H4 (cell line): ENCODE measurements at regions not wholly inside any gene's neighbourhood (a gene's known extent, or its start where the extent isn't known, plus 50 kb on each side); places are given as distances from the start of the nearest gene placed in this dataset.
"Not testable (repeated sequence)": the region's sequence is repeated elsewhere in the genome, so short reads cannot be mapped to it uniquely, and the experiment has no call there.

Experiments used
- DNase-seq: peaks from one replicate; pipeline ENCODE4 v3.0.0-alpha.2; 2015; ENCODE audit warnings: low spot score

DNA sequence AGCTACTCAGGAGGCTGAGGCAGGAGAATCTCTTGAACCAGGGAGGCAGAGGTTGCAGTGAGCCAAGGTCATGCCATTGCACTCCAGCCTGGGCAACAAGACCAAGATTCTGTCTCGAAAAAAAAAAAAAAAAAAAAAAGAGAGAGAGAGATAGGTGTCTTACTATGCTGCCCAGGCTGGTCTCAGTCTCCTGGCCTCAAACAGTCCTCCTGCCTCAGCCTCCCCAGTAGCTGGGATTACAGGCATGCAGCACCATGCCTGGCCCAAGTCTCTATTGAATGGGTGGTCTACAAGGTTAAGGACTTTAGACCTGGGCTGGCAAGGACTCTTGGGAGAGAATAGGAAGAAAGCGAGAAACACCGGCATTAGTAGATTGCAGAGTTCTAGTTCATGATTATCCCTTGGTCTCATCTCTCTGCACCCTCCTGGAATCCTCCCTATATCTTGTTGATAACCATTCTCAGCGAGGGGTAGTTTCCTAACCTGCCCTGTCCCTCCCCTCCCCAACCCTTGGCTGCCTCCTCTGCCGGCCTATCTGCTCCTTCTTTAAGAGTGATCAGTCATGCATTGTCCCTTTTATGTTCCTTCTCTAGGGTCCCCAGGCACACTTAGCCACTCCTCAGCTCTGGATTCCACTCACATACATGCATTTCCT lies 128.1 kb upstream of the MAP1LC3B2 start:
- no peak for DNase-seq

DNA sequence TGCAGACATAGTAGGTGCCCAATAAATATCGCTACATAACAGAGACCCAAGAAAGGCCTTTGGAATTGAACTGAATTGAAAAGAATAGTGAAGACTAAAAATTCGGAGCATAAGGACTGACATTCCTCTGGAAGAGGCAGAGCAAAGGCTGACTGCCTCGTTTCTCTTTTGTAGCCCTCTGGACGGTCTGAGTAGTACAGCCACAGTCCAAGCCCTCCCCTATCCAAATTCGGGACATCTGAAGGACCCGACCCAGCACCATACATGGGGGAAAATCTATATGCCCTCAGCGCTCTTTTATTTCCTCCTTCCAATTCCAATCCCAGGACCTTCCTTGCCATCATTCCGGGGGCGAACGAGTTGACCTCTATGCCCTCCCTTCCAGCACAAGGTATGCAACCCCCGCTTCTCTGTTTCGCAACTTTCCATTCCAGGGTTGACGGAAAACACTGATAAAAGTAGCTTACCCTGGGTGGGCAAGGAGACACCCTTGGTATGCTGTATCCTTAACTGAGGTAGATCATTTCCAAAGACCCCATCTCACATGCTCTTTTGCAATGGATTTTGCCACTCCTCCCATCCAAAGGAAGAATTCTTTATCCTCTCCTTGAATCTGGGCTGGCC lies 127.4 kb upstream of the MAP1LC3B2 start:
- no peak for DNase-seq

DNA sequence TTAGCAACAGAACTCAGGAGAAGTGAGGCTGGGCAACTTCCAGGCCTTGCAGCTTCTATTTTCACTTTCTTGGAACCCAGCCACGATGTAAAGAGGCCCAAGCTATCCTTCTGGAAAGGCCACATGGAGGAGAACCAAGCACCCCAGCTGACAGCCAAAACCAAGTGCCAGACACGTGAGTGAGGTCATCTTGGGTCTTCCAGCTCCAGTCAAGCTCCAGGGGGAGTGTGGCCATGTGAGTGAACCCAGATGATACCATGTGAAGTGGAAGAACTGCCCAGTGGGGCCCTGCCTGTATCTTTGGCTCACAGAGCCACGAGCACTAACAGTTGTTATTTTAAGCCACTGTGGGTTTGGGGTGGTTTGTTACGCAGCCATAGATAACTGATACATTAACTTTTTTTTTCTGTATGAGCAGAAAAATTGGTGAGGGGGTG lies 126.8 kb upstream of the MAP1LC3B2 start:
- no peak for DNase-seq

DNA sequence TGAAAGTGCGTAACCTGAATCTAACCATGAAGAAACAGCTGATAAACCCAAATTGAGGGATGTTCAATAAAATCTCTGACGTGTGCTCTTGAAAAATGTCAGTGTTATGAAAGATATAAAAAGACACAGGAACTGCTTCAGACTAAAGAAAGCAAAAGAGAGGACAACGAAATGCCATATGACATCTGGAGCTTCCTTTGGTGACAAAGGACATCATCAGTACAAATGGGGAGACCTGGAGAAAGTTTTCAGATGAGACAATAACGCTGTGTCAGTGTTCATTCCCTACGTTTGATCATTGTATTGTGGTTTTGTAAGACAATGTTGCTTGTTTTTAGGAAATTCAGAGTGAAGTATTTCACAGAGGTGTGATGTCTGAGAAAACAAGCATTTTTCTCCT lies 125.9 kb upstream of the MAP1LC3B2 start:
- no peak for DNase-seq

DNA sequence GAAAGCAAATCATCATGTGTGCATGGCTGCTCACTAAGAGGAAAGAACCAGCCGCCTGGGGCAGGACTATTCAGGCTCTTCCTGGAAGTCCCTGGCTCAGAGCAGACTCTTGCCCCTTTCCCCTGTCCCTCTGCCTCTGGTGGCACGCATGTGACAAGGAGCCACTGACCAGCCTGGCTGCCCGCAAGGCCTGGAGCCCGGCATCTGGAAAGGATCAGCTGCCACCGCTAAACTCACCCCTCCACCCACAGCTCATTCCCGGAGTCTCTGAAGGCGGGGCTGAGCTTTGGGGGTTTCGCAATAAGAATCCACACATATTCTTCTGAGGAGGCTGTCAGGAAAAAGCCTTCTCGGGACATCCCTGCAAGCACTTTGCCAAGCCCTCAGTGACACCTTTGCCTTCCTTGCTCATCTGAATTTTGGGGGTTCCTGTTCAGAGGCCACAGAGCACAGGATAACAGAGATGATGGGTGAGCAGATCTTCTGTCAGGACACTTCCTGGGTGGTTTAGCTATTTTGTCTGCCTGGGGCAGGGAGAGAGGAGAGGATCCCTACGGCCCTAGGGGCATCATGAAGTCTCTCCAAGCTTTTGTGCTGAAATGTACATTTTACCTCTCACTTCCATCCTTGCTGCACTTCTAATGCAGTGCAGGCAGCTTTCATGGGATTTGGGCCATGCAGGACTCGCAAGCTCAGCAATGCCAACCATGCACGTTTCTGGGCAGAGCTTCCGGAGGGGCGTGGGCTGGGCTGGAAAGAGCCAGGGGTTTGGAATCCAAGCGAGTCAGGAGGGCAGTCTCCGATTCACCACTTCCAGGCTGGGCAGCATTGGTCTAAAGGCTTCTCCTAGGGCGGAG lies 124.8 kb upstream of the MAP1LC3B2 start:
- DNase-seq = peak; percentile 94

DNA sequence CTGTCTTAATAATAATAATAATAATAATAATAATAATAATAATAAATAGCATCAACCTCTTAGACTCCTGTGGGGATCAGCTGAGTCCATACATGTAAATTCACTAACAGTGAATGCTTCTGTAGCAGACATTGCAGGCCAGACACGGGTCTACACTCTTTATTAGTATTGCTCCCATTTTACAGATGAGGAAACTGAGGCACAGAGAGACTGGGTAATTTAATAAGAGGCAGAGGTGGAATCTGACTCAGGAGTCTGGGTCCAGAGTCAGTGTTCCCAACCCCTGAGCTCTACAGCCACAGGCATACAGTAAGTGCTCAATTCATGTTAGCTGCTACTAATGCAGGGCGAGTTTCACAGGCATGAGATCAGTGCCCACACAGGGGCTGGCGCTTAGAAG lies 123.2 kb upstream of the MAP1LC3B2 start:
- DNase-seq = no peak

DNA sequence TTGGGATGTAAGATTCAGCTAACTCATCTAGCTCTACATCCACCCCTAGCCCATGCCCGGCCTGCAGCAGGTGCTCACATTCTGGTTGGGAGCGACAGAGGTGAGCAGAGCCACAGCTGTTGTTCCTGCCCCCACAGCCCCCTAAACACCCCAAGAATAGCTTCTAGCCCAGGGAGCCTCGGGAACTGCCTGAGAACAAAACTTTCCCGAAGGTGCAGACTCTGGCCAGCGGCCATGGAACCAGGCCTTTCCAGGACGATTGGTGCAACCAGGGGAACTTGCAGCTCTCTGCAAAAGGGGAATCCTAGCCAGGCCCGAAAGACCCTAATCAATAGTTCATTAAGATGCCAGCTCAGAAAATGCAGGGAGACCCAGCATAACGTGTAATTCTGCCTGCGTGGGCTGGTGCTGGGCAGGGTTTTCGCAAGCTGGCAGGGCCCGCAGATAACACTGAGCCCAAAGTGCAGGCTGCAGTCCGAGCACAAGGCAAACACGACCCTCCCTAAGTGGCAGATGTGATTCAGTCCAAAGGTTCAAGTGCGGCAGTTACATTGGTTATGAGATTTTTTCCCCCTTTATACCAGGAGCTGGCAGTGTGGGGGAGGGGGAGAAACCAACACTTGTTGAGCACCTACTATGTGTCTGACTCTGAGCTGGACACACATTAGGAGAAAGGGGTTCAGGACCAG lies 122.5 kb upstream of the MAP1LC3B2 start:
- no peak for DNase-seq

DNA sequence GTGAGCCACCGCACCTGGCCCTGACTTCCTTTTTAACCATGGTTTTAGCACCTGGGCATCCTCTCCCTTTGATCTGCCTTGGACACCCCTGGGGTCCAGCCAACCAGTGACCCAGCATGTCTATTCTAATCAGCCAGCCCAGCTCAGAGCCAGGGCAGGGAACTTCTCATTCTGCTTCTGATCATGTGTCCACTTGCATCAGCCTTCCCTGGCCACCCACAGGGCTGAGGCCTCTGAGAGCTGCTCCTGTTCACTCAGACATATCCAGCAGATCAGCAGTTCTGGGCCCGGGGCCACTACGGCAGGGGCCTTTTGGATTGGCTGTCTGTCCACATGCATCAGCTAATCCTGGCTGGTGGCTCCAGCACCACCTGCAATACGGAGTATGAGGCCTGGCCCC lies 117.9 kb upstream of the MAP1LC3B2 start:
- no peak for DNase-seq

DNA sequence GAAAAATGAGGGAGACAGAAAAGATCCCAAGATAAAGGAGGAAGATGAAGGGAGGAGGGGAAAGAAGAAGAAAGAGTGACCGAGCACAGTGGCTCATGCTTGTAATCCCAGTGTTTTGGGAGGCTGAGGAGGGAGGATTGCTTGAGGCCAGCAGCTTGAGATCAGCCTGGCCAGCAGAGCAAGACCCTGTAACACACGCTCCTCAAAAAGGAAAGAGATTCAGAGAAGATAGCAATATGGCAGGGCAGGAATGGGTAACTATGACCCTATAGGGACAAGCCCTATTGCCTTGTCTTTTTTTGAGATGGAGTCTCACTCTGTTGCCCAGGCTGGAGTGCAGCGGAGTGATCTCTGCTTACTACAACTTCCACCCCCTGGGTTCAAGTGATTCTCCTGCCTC lies 116.9 kb upstream of the MAP1LC3B2 start:
- DNase-seq = no peak

DNA sequence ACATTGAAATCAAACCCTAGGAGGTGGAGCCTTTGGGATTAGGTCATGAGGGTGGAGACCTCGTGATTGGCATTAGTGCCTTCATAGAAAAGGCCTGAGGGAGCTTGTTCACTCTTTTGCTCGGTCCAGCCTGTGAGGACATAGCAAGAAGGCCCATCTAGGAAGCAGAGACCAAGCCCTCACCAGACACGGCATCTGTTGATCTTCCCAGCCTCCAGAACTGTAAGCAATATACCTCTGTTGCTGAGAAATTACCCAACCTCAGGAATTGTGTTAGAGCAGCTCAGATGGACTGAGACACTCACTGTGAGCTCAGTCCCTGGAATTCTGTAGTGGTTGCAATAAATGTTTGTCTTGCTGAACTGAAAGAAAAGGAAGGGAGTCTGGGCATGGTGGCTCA lies 116.2 kb upstream of the MAP1LC3B2 start:
- DNase-seq = no peak

DNA sequence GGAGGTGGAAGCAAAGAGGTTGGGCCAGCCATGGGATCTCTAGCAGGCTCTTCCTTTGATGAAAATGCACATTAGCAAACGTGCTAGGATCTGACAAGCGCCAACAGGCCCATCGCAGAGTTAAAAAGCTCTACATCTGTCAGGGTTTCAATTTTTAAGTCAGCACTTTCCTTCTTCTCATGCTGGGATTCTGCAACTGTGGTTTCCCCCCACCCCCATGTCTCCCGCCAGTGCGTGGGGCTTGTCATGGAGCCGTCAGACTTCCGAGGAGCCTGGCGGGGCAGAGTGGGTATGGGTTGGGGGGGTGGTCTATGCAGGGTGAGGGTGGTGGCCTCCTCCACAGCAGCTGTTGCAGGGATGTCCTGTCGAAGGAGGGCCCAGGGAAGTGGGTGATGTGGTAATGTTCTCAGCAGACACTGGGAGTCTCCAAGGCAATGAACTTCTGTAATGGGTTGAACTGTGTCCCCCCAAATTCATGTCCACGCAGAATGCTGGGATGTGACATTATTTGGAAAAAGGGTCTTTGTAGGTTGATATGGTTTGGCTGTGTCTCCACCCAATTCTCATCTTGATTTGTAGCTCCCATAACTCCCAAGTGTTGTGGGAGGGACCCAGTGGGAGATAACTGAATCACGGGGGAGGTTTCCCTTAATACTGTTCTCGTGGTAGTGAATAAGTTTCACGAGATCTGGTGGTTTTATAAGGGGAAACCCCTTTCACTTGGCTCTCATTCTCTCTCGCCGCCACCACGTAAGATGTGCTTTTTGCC lies 115.2 kb upstream of the MAP1LC3B2 start:
- no peak for DNase-seq

DNA sequence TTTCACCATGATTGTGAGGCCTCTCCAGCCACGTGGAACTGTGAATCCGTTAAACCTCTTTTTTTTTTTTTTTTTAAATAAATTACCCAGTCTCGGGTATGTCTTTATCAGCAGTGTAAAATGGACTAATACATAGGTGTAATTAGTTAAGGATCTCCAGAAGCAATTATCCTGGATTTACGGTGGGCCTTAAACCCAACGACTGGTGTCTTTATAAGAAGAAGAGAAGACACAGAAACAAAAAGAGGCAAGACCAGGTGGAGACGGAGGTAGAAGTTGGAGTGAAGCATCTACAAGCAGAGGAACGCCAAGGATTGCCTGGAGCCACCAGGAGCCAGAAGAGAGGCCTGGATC lies 114.6 kb upstream of the MAP1LC3B2 start:
- DNase-seq = no peak

DNA sequence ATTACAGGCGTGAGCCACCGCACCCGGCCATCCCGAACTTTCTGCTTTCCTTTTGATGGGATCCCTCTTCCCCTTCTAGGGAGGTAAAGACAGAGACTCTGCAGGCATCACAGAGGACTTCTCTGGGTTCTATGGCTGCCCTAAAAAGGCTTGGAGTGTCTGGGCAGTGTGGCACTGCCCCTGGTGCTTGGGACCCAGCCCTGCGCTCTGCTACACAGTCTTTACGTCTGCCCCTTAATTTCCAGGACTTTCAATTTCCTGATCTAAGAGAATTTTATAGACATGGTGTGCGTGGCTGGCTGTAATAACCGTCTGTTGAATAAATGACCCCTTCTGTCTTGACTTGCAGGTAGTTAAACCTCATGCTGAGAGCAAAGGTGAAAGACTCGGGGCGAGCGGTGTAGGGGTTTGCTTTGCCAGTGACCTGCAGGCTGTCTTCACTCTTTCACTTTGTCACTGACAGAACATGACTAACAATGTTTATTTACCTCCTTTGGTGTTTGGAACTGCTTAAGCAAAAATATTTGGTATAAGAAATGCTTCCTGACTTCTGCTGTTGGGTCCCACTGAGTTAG lies 110.9 kb upstream of the MAP1LC3B2 start:
- DNase-seq = no peak

DNA sequence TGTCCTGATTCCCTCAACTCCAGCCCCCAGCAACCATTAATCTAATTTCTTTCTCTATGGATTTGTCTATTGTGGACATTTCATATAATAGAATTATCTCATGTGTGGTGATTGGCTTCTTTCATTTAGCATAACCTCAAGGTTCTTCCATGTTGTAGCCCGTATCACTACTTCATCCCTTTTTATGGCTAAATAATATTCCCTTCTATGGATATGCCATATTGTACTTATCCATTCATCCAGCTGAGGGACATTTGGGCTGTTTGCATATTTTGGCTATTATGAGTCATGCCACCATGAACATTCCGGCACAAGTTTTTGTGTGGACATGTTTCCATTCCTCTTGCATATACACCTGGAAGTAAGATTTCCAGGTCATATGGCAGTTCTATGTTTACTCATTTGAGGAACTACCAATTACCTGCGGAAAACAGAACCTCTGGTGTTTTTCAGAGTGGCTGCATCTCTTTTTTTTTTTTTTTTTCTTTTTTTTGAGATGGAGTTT lies 108.7 kb upstream of the MAP1LC3B2 start:
- DNase-seq = no peak

DNA sequence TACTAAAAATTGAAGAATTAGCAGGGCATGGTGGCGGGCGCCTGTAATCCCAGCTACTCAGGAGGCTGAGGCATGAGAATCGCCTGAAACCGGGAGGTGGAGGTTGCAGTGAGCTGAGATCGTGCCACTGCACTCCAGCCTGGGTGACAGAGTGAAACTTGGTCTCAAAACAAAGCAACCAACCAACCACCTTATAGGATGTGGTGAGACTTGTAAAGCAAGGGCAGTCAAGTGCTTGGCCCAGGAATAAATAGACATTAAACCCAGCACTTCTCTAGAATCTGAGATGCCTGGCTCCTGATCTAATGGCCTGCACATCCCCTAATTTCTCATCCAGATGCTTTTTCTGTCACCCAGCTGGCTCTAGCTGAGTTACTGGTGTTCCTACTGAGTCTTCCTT lies 106.2 kb upstream of the MAP1LC3B2 start:
- DNase-seq = not testable (repeated sequence)

DNA sequence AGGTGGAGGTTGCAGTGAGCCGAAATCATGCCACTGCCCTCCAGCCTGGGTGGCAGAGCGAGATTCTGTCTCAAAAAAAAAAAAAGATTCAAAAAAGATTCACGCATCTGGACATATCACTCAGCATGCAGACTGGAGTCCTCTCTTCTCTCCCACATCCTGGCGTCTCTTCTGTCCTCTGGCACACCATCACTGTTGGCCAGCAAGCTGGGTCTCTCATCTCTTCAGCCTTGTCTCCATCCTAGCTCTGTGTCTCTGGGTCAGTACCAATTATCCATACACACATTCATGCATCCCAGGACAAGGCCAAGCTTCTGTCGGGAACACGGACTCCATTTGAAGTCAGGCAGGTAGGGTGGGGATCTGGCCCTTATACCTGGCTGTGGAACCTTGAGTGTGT lies 105.5 kb upstream of the MAP1LC3B2 start:
- no peak for DNase-seq

DNA sequence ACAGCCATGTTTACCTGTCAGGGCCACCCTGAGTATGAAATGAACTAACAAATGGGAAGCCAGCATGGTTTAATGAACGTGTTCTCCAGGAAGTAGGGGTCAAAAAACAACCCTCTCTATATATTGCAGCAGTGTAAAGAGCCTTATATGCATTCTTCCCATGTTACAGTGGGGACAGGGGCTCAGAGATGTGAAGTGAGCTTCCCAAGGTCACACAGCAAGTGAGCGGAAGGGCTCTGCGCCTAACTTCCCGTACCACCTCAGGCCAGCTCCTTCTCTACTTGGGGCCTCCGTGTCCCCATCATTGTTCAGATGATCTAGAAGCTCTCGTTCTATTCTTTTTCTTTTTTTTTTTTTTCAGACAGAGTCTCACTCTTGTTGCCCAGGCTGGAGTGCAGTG lies 105.1 kb upstream of the MAP1LC3B2 start:
- no peak for DNase-seq

DNA sequence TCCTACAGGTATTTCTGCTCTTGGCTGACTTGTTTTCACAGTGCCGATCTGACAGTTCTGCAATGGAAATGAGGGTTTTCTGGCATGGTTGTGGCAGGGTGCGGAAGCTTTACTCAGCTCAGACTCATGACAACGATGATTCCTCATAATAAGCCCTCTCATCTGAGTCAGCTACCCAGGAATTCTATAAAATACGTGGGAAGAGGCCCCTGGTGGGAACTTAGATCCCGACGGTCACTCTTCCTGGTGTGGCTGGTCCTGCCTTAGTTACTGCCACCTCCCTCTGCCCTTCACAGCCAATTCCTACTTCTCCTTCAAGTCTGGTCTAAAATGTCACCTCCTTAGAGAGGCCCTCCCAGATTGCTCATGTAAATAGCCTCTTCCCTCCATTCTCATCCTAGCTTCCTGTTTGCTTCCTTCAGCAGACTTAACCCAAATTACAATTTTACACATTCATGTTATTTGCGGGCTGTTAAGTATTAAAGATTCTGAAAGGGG lies 104.2 kb upstream of the MAP1LC3B2 start:
- peak; percentile 44 for DNase-seq

DNA sequence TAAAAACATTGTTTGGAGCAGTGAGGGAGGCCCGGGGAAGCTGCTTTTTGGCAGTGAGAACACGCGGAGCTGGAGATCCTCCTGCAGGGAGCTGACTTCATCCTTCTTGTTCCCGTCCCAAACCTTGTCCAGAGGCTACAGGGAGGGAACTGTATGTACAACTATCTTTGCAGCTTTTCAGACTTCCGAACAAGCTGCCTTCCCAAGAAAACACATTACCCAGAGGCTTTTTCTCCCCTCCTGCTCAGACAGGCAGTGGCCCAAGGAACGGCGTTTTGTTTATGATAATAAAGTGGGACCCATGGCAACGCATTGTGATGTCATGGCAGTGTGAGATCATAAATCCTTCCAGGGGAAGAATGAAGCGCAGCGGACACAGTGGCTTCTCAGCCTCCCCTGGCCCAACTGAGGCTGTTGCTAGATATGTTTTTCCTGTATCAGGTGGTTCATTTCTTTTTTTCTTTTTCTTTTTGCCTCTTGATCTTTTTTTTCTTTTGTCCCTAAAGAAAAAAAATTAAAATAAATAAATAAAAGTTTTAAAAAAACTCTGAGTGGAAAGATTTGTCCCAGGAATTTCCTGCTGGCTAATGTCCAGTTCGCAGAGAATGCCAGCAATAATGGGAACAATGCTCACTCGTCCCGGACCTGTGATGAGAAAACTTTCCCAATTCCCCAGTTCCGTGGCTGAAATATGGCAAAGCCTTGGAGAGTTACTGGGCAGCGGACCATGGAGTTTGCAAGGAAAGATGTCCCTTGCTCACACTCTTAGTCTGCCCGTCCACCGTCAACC lies 103.4 kb upstream of the MAP1LC3B2 start:
- peak; percentile 67 for DNase-seq
